ENCODE measurements at regions not wholly inside any gene's neighbourhood (a gene's known extent, or its start where the extent isn't known, plus 50 kb on each side); places are given as distances from the start of the nearest gene placed in this dataset.

DNA sequence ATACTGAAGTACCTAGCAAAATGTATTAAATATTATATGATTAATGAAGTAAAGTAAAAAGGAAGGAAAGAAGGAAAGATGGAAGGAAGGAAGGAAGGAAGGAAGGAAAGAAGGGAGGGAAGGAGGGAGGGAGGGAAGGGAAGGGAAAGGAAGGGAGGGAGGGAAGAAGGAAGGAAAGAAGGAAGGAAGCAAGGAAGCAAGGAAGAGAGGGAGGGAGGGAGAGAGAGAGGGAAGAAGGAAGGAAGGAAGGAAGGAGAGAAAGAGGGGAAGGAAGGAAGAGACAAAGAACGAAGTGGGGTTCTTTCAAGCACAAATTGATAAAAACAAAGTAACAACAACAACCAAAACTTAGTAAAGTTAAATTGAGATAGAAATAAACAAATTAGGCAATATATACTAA is 622.3 kb upstream of the ADGRB3 start:
- TF ChIP-seq, protein P1, sequence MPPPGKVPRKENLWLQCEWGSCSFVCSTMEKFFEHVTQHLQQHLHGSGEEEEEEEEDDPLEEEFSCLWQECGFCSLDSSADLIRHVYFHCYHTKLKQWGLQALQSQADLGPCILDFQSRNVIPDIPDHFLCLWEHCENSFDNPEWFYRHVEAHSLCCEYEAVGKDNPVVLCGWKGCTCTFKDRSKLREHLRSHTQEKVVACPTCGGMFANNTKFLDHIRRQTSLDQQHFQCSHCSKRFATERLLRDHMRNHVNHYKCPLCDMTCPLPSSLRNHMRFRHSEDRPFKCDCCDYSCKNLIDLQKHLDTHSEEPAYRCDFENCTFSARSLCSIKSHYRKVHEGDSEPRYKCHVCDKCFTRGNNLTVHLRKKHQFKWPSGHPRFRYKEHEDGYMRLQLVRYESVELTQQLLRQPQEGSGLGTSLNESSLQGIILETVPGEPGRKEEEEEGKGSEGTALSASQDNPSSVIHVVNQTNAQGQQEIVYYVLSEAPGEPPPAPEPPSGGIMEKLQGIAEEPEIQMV (tag; conservative IDR thresholded peaks at IDR 0.05; ENCODE audit: low read depth) = no peak
- TF ChIP-seq, protein P2, sequence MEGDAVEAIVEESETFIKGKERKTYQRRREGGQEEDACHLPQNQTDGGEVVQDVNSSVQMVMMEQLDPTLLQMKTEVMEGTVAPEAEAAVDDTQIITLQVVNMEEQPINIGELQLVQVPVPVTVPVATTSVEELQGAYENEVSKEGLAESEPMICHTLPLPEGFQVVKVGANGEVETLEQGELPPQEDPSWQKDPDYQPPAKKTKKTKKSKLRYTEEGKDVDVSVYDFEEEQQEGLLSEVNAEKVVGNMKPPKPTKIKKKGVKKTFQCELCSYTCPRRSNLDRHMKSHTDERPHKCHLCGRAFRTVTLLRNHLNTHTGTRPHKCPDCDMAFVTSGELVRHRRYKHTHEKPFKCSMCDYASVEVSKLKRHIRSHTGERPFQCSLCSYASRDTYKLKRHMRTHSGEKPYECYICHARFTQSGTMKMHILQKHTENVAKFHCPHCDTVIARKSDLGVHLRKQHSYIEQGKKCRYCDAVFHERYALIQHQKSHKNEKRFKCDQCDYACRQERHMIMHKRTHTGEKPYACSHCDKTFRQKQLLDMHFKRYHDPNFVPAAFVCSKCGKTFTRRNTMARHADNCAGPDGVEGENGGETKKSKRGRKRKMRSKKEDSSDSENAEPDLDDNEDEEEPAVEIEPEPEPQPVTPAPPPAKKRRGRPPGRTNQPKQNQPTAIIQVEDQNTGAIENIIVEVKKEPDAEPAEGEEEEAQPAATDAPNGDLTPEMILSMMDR (IDR thresholded peaks at IDR 0.05 in 2 of 3, conservative IDR thresholded peaks at IDR 0.05 in 1 of 3; ENCODE audit: insufficient read depth in 2 of 3, low read depth in 1 of 3, low read length in 3 of 3) = no peak
- TF ChIP-seq TAF1 (IDR thresholded peaks at IDR 0.05; ENCODE audit: control insufficient read depth, extremely low read depth, insufficient read depth, low read length, severe bottlenecking) (no peak), POLR2A (conservative IDR thresholded peaks at IDR 0.05) (no peak)

Data from K562 (cell line).